ENCODE measurements at regions not wholly inside any gene's neighbourhood (a gene's known extent, or its start where the extent isn't known, plus 50 kb on each side); places are given as distances from the start of the nearest gene placed in this dataset.

- TF ChIP-seq CTCF (IDR thresholded peaks at IDR 0.05): no peak
- TF ChIP-seq POLR2A (IDR thresholded peaks at IDR 0.05): no peak
- no peak for TF ChIP-seq POLR2AphosphoS5 (IDR thresholded peaks at IDR 0.05)
- TF ChIP-seq EP300 (IDR thresholded peaks at IDR 0.05): no peak
These were observed 508.9 kb downstream of the EBF1 start for GRCh38 chr5:158590746-158591300.
